Naive thymus-derived CD4-positive, alpha-beta T cell (primary cell): ENCODE measurements at regions not wholly inside any gene's neighbourhood (a gene's known extent, or its start where the extent isn't known, plus 50 kb on each side); places are given as distances from the start of the nearest gene placed in this dataset.
"Not testable (repeated sequence)": the region's sequence is repeated elsewhere in the genome, so short reads cannot be mapped to it uniquely, and the experiment has no call there.

Source experiments
- ATAC-seq: fragments of 150-1000 bp; cut with Tn5 transposase; 2 replicates; pipeline ENCODE4 v1.10.0; 2021; ENCODE audit warnings: mild to moderate bottlenecking, moderate library complexity
- CTCF ChIA-PET: fragments of 350-600 bp; sonication (Branson Sonifier 250); formaldehyde crosslinking; loops from one replicate; lab custom pipeline; 2021; ENCODE audit warnings: antibody characterized with exemption; lab: Charles Lee
- POLR2A ChIA-PET: fragments of 350-600 bp; sonication (Branson Sonifier 250); formaldehyde crosslinking; loops from one replicate; lab custom pipeline; 2021; ENCODE audit warnings: antibody characterized with exemption, inconsistent platforms; lab: Charles Lee
- DNase-seq, 9 donors: peaks; one replicate each; pipeline versions ENCODE4 v3.0.0 to v3.0.0-alpha.2; 2020 to 2022; ENCODE audit warnings: mixed read lengths in 1 of 9
- H3K27ac ChIP-seq: one replicate; pipeline ENCODE4 v1.7.0; 2013; ENCODE audit warnings: mild to moderate bottlenecking, low read depth, low read length, moderate library complexity
- H3K27me3 ChIP-seq, 2 donors: one replicate each; pipeline ENCODE4 v1.7.0; 2013; ENCODE audit warnings: low read length in 2 of 2, mild to moderate bottlenecking in 2 of 2, moderate library complexity in 2 of 2; ENCODE audit not compliant: control insufficient read depth in 2 of 2, insufficient read depth in 2 of 2
- H3K36me3 ChIP-seq, 3 experiments: 1 replicate in 2 of 3; 2 replicates in 1 of 3; pipeline ENCODE4 v1.7.0; 2013; ENCODE audit warnings: low read length in 3 of 3, mild to moderate bottlenecking in 3 of 3, moderate library complexity in 1 of 3; ENCODE audit not compliant: insufficient read depth in 3 of 3, control insufficient read depth in 2 of 3
- H3K4me1 ChIP-seq, 2 donors: one replicate each; pipeline ENCODE4 v1.7.0; 2013; ENCODE audit warnings: low read length in 2 of 2, mild to moderate bottlenecking in 2 of 2, moderate library complexity in 1 of 2; ENCODE audit not compliant: control insufficient read depth in 2 of 2, insufficient read depth in 2 of 2
- H3K4me3 ChIP-seq: 2 replicates; pipeline ENCODE4 v1.7.0; 2013; ENCODE audit warnings: mild to moderate bottlenecking, low read length
- H3K9me3 ChIP-seq, 3 experiments: 1 replicate in 2 of 3; 2 replicates in 1 of 3; pipeline ENCODE4 v1.7.0; 2013; ENCODE audit warnings: low read length in 3 of 3; ENCODE audit not compliant: control insufficient read depth in 2 of 3
- H3K27ac Mint-ChIP-seq, 9 donors: one replicate each; pipeline ENCODE4 v1.8.0; 2020 to 2022; ENCODE audit warnings: mixed read lengths in 9 of 9, mild to moderate bottlenecking in 8 of 9, moderate library complexity in 5 of 9, inconsistent platforms in 2 of 9
- H3K27me3 Mint-ChIP-seq, 5 donors: one replicate each; pipeline ENCODE4 v1.8.0; 2021 to 2022; ENCODE audit warnings: mixed read lengths in 5 of 5, mild to moderate bottlenecking in 1 of 5
- H3K36me3 Mint-ChIP-seq, 5 donors: one replicate each; pipeline ENCODE4 v1.8.0; 2020 to 2022; ENCODE audit warnings: mixed read lengths in 5 of 5, mild to moderate bottlenecking in 3 of 5, inconsistent platforms in 1 of 5
- H3K4me1 Mint-ChIP-seq, 7 donors: one replicate each; pipeline ENCODE4 v1.8.0; 2020 to 2022; ENCODE audit warnings: mixed read lengths in 7 of 7, mild to moderate bottlenecking in 3 of 7, inconsistent platforms in 1 of 7
- H3K4me3 Mint-ChIP-seq, 10 donors: one replicate each; pipeline ENCODE4 v1.8.0; 2020 to 2022; ENCODE audit warnings: mild to moderate bottlenecking in 10 of 10, mixed read lengths in 10 of 10, moderate library complexity in 6 of 10, inconsistent platforms in 2 of 10
- H3K9me3 Mint-ChIP-seq, 11 donors: one replicate each; pipeline ENCODE4 v1.8.0; 2020 to 2022; ENCODE audit warnings: mixed read lengths in 11 of 11, mild to moderate bottlenecking in 4 of 11, inconsistent platforms in 1 of 11, moderate library complexity in 1 of 11
- intact Hi-C, 2 donors: fragments of 100-400 bp; cut with micrococcal nuclease; formaldehyde crosslinking; loops; one replicate each; pipeline ENCODE4 v1.15.1; 2023

GRCh38 chr20:51127713-51128112 is 104.8 kb upstream of the KCNG1 start:
- H3K4me3 ChIP-seq = no peak overlapping the region
- H3K9me3 ChIP-seq = no peaks in the 10 kb centered on the region
- no peaks in the 10 kb centered on the region for H3K4me1 ChIP-seq
- ATAC-seq (no peak), DNase-seq (no peak)
- Mint-ChIP-seq H3K9me3 (no peaks in the 10 kb centered on the region), H3K27me3 (peaks cover 1 to 29% (median 9%) of the 10 kb centered on the region in 5 donors), H3K4me1 (peaks cover 0 to 16% (median 0%) of the 10 kb centered on the region in 7 donors), H3K27ac (no peak overlapping the region), H3K36me3 (no peaks in the 10 kb centered on the region), H3K4me3 (no peak overlapping the region)
- ChIA-PET POLR2A (no interaction called here), CTCF (no interaction called here)
- no peak overlapping the region for H3K27ac ChIP-seq
- intact Hi-C loops = no loop called here
- no peaks in the 10 kb centered on the region for H3K36me3 ChIP-seq
- no peaks in the 10 kb centered on the region for H3K27me3 ChIP-seq

GRCh38 chr20:51126337-51126736 is 103.4 kb upstream of the KCNG1 start:
- intact Hi-C loops = no loop called here
- Histone ChIP-seq H3K9me3 (no peaks in the 10 kb centered on the region), H3K4me1 (no peaks in the 10 kb centered on the region), H3K27me3 (no peaks in the 10 kb centered on the region), H3K36me3 (no peaks in the 10 kb centered on the region), H3K27ac (no peak overlapping the region), H3K4me3 (no peak overlapping the region)
- ATAC-seq (no peak), DNase-seq (no peak)
- ChIA-PET CTCF (no interaction called here), POLR2A (no interaction called here)
- Mint-ChIP-seq H3K27me3 (peaks cover 15 to 40% (median 19%) of the 10 kb centered on the region in 5 donors), H3K9me3 (no peaks in the 10 kb centered on the region), H3K27ac (no peak overlapping the region), H3K36me3 (no peaks in the 10 kb centered on the region), H3K4me1 (peaks cover 0 to 18% (median 0%) of the 10 kb centered on the region in 7 donors), H3K4me3 (no peak overlapping the region)

DNA sequence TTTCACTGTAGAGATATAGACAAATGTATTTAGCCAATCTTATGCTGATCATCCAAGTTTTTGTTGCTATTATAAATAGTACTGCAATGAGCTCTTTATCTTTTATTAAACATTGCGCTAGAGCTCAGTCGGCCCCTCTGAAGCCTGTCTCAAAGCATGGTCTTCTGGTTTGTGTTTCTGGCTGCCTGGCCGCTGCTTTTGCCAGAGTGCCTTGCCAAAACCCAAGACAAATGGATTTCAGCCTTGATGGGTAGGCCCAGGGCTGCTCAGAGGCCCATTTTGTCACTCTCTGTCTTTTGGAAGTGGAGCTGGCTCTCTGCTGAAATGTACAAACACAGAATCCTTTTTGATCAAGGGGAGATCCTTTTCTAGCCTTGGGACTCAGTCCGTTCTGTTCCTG is 102.9 kb upstream of the KCNG1 start:
- DNase-seq (no peak), ATAC-seq (no peak)
- H3K9me3 Mint-ChIP-seq = no peaks in the 10 kb centered on the region
- CTCF ChIA-PET = no interaction called here
- Histone ChIP-seq H3K27ac (no peak overlapping the region), H3K9me3 (no peaks in the 10 kb centered on the region), H3K36me3 (no peaks in the 10 kb centered on the region), H3K27me3 (no peaks in the 10 kb centered on the region), H3K4me3 (no peak overlapping the region), H3K4me1 (no peaks in the 10 kb centered on the region)
- H3K27ac Mint-ChIP-seq = no peak overlapping the region
- POLR2A ChIA-PET = no interaction called here
- peaks cover 0 to 18% (median 0%) of the 10 kb centered on the region in 7 donors for H3K4me1 Mint-ChIP-seq
- intact Hi-C loops = no loop called here
- peaks cover 15 to 46% (median 21%) of the 10 kb centered on the region in 5 donors for H3K27me3 Mint-ChIP-seq
- H3K36me3 Mint-ChIP-seq = no peaks in the 10 kb centered on the region
- no peak overlapping the region for H3K4me3 Mint-ChIP-seq

GRCh38 chr20:51125105-51125504 is 102.2 kb upstream of the KCNG1 start:
- ATAC-seq (no peak), DNase-seq (no peak)
- Mint-ChIP-seq H3K27ac (no peak overlapping the region), H3K4me3 (no peak overlapping the region), H3K27me3 (peaks cover 12 to 45% (median 24%) of the 10 kb centered on the region in 5 donors), H3K36me3 (no peaks in the 10 kb centered on the region), H3K9me3 (no peaks in the 10 kb centered on the region), H3K4me1 (peaks cover 0 to 18% (median 0%) of the 10 kb centered on the region in 7 donors)
- intact Hi-C loops = no loop called here
- Histone ChIP-seq H3K9me3 (no peaks in the 10 kb centered on the region), H3K4me3 (no peak overlapping the region), H3K36me3 (no peaks in the 10 kb centered on the region), H3K4me1 (no peaks in the 10 kb centered on the region), H3K27me3 (no peaks in the 10 kb centered on the region), H3K27ac (no peak overlapping the region)
- POLR2A ChIA-PET = no interaction called here
- CTCF ChIA-PET = no interaction called here

- POLR2A ChIA-PET, H3K4me1 ChIP-seq, H3K36me3 Mint-ChIP-seq, H3K27ac ChIP-seq, DNase-seq, H3K4me3 ChIP-seq, CTCF ChIA-PET, H3K4me3 Mint-ChIP-seq, H3K9me3 ChIP-seq, H3K27me3 ChIP-seq, intact Hi-C loops, H3K36me3 ChIP-seq, H3K27ac Mint-ChIP-seq, H3K9me3 Mint-ChIP-seq, ATAC-seq: not testable (repeated sequence)
- Mint-ChIP-seq H3K4me1 (peaks cover 0 to 13% (median 0%) of the 10 kb centered on the region in 7 donors), H3K27me3 (peaks cover 21 to 47% (median 32%) of the 10 kb centered on the region in 5 donors)
These were observed 101.0 kb upstream of the KCNG1 start for GRCh38 chr20:51123887-51124286.

- Histone ChIP-seq H3K36me3 (no peaks in the 10 kb centered on the region), H3K27me3 (no peaks in the 10 kb centered on the region), H3K4me3 (no peak overlapping the region), H3K4me1 (no peaks in the 10 kb centered on the region), H3K27ac (no peak overlapping the region), H3K9me3 (no peaks in the 10 kb centered on the region)
- intact Hi-C loops = no loop called here
- ATAC-seq (no peak), DNase-seq (no peak)
- POLR2A ChIA-PET = no interaction called here
- Mint-ChIP-seq H3K27ac (no peak overlapping the region), H3K27me3 (peaks cover 25 to 47% (median 31%) of the 10 kb centered on the region in 5 donors), H3K4me1 (peaks cover 0 to 5% (median 0%) of the 10 kb centered on the region in 7 donors), H3K36me3 (no peaks in the 10 kb centered on the region), H3K4me3 (no peak overlapping the region), H3K9me3 (no peaks in the 10 kb centered on the region)
- CTCF ChIA-PET = no interaction called here
These were observed 100.2 kb upstream of the KCNG1 start for GRCh38 chr20:51122931-51123658.

GRCh38 chr20:51121901-51122412 is 99.0 kb upstream of the KCNG1 start:
- Mint-ChIP-seq H3K9me3 (no peaks in the 10 kb centered on the region), H3K36me3 (no peaks in the 10 kb centered on the region), H3K4me3 (no peak overlapping the region), H3K27ac (no peak overlapping the region), H3K27me3 (peaks cover 25 to 48% (median 30%) of the 10 kb centered on the region in 5 donors), H3K4me1 (peaks cover 0 to 3% (median 0%) of the 10 kb centered on the region in 7 donors)
- CTCF ChIA-PET = no interaction called here
- Histone ChIP-seq H3K36me3 (no peaks in the 10 kb centered on the region), H3K27me3 (no peaks in the 10 kb centered on the region), H3K9me3 (no peaks in the 10 kb centered on the region), H3K4me1 (no peaks in the 10 kb centered on the region), H3K27ac (no peak overlapping the region), H3K4me3 (no peak overlapping the region)
- DNase-seq = no peak
- ATAC-seq = no peak
- POLR2A ChIA-PET = no interaction called here
- intact Hi-C loops = no loop called here
